ENCODE measurements at regions not wholly inside any gene's neighbourhood (a gene's known extent, or its start where the extent isn't known, plus 50 kb on each side); places are given as distances from the start of the nearest gene placed in this dataset.

- in situ Hi-C loops (cut with HindIII; ENCODE audit: low sequenced_read_pairs): no loop called here
Observed at GRCh38 chr9:13606586-13606985, 327.1 kb upstream of the MPDZ start.

GRCh38 chr9:13603921-13604320, 324.4 kb upstream of the MPDZ start:
- DNase-seq (ENCODE audit: low read depth, low spot score): no peak
- H3K4me3 ChIP-seq (ENCODE audit: low read depth, low read length): no peak overlapping the region
- in situ Hi-C loops (cut with HindIII; ENCODE audit: low sequenced_read_pairs): no loop called here
- no peak for TF ChIP-seq CTCF (IDR thresholded peaks at IDR 0.05; ENCODE audit: low read depth, low read length)

More at GRCh38 chr9:13606586-13606985, 327.1 kb upstream of the MPDZ start:
- TF ChIP-seq CTCF (IDR thresholded peaks at IDR 0.05; ENCODE audit: low read depth, low read length): no peak
- DNase-seq (ENCODE audit: low read depth, low spot score): no peak
- H3K4me3 ChIP-seq (ENCODE audit: low read depth, low read length): no peak overlapping the region

- in situ Hi-C loops (cut with HindIII; ENCODE audit: low sequenced_read_pairs): no loop called here
- TF ChIP-seq CTCF (IDR thresholded peaks at IDR 0.05; ENCODE audit: low read depth, low read length): no peak
- H3K4me3 ChIP-seq (ENCODE audit: low read depth, low read length): no peak overlapping the region
- DNase-seq (ENCODE audit: low read depth, low spot score): no peak
Observed at GRCh38 chr9:13598738-13599137, 319.2 kb upstream of the MPDZ start.

- no peak for TF ChIP-seq CTCF (IDR thresholded peaks at IDR 0.05; ENCODE audit: low read depth, low read length)
- H3K4me3 ChIP-seq (ENCODE audit: low read depth, low read length): no peak overlapping the region
- DNase-seq (ENCODE audit: low read depth, low spot score): no peak
- in situ Hi-C loops (cut with HindIII; ENCODE audit: low sequenced_read_pairs): no loop called here
Observed at GRCh38 chr9:13597427-13597826, 317.9 kb upstream of the MPDZ start.

GRCh38 chr9:13597004-13597403, 317.5 kb upstream of the MPDZ start:
- TF ChIP-seq CTCF (IDR thresholded peaks at IDR 0.05; ENCODE audit: low read depth, low read length): no peak
- H3K4me3 ChIP-seq (ENCODE audit: low read depth, low read length): no peak overlapping the region

GRCh38 chr9:13596383-13596970, 317.0 kb upstream of the MPDZ start:
- TF ChIP-seq CTCF (IDR thresholded peaks at IDR 0.05; ENCODE audit: low read depth, low read length): no peak
- in situ Hi-C loops (cut with HindIII; ENCODE audit: low sequenced_read_pairs): no loop called here
- no peak overlapping the region for H3K4me3 ChIP-seq (ENCODE audit: low read depth, low read length)
- no peak for DNase-seq (ENCODE audit: low read depth, low spot score)

More at GRCh38 chr9:13597004-13597403, 317.5 kb upstream of the MPDZ start:
- DNase-seq (ENCODE audit: low read depth, low spot score): no peak
- in situ Hi-C loops (cut with HindIII; ENCODE audit: low sequenced_read_pairs): no loop called here

Data from astrocyte of the spinal cord (primary cell).